Lung (tissue), 11 donors: ENCODE measurements at regions not wholly inside any gene's neighbourhood (a gene's known extent, or its start where the extent isn't known, plus 50 kb on each side); places are given as distances from the start of the nearest gene placed in this dataset.

Source experiments
- ATAC-seq: fragments of 200-7000 bp; cut with Tn5 transposase; one replicate; pipeline ENCODE4 v1.9.1; 2020; ENCODE audit warnings: moderate number of reproducible peaks; ENCODE audit not compliant: insufficient read depth, low FRiP score
- DNase-seq, 3 donors: peaks; one replicate each; pipeline ENCODE4 v3.0.0-alpha.2; 2013 to 2017
- H3K27ac ChIP-seq, 2 donors: one replicate each; pipeline ENCODE4 v1.5.1; 2013; ENCODE audit warnings: mild to moderate bottlenecking in 2 of 2, moderate library complexity in 2 of 2, control low read depth in 1 of 2, inconsistent platforms in 1 of 2, low read depth in 1 of 2, low read length in 1 of 2
- H3K27me3 ChIP-seq, 3 donors: one replicate each; pipeline ENCODE4 v1.5.1; 2013; ENCODE audit warnings: low read length in 2 of 3; ENCODE audit not compliant: control insufficient read depth in 3 of 3, insufficient read depth in 3 of 3
- H3K36me3 ChIP-seq, 4 donors: one replicate each; pipeline ENCODE4 v1.5.1; 2013; ENCODE audit warnings: low read length in 4 of 4, mild to moderate bottlenecking in 1 of 4, moderate library complexity in 1 of 4; ENCODE audit not compliant: control insufficient read depth in 4 of 4, insufficient read depth in 4 of 4
- H3K4me1 ChIP-seq, 5 donors: one replicate each; pipeline ENCODE4 v1.5.1; 2013; ENCODE audit warnings: low read length in 5 of 5, mild to moderate bottlenecking in 2 of 5, moderate library complexity in 1 of 5; ENCODE audit not compliant: control insufficient read depth in 5 of 5, insufficient read depth in 5 of 5
- H3K4me3 ChIP-seq: one replicate; pipeline ENCODE4 v1.5.1; 2013; ENCODE audit warnings: mild to moderate bottlenecking, control low read depth, moderate library complexity
- H3K9ac ChIP-seq, 2 donors: one replicate each; pipeline ENCODE4 v1.5.1; 2013; ENCODE audit warnings: low read length in 2 of 2, control low read depth in 1 of 2; ENCODE audit not compliant: insufficient read depth in 1 of 2
- H3K9me3 ChIP-seq, 4 donors: one replicate each; pipeline ENCODE4 v1.5.1; 2013; ENCODE audit warnings: low read length in 3 of 4, mild to moderate bottlenecking in 1 of 4, moderate library complexity in 1 of 4; ENCODE audit not compliant: control insufficient read depth in 4 of 4, insufficient read depth in 3 of 4
- CTCF ChIP-seq: IDR thresholded peaks from 2 replicates; pipeline ENCODE4 v1.5.1; 2012; ENCODE audit warnings: mild to moderate bottlenecking; ENCODE audit errors: control extremely low read depth, extremely low read depth
- WGBS, 2 donors: extraction: QIAGEN DNeasy Blood & Tissue Kit; methylation state at CpG; one replicate each; pipeline ENCODE4 v1.1.7; 2013; 5-methylcytosine and 5-hydroxymethylcytosine counted together
- donor health status: control.
- donor health status: control.
- donor health status: Bipolar disorder and iron deficiency.
- donor health status: healthy.
- donor health status: DM: yes; HTN: yes; CAD: no.

GRCh38 chr2:57080035-57080434 lies 896.2 kb downstream of the CCDC85A start:
- H3K4me1 ChIP-seq: no peaks in the 10 kb centered on the region
- no peak overlapping the region for H3K4me3 ChIP-seq
- no peaks in the 10 kb centered on the region for H3K27me3 ChIP-seq
- peaks cover 0 to 5% (median 0%) of the 10 kb centered on the region in 4 donors for H3K9me3 ChIP-seq
- no peaks in the 10 kb centered on the region for H3K36me3 ChIP-seq
- H3K9ac ChIP-seq: no peak overlapping the region
- DNase-seq (peak in 2 of 3 donors; percentile 4 to 8), ATAC-seq (no peak)
- TF ChIP-seq CTCF: no peak
- H3K27ac ChIP-seq: no peak overlapping the region

- Histone ChIP-seq H3K27ac (no peak overlapping the region), H3K9me3 (peaks cover 0 to 5% (median 0%) of the 10 kb centered on the region in 4 donors), H3K4me1 (no peaks in the 10 kb centered on the region), H3K4me3 (no peak overlapping the region), H3K9ac (no peak overlapping the region), H3K36me3 (no peaks in the 10 kb centered on the region), H3K27me3 (no peaks in the 10 kb centered on the region)
- no peak for DNase-seq
- TF ChIP-seq CTCF: no peak
- ATAC-seq: no peak
- WGBS, 2 donors: 90 to 93% methylated on average over 20 to 21 of the region's 21 CpGs
These were observed 901.0 kb downstream of the CCDC85A start for GRCh38 chr2:57084697-57085281.

- H3K4me1 ChIP-seq: no peaks in the 10 kb centered on the region
- H3K27ac ChIP-seq: no peak overlapping the region
- peaks cover 0 to 3% (median 0%) of the 10 kb centered on the region in 4 donors for H3K9me3 ChIP-seq
- H3K4me3 ChIP-seq: no peak overlapping the region
- no peak overlapping the region for H3K9ac ChIP-seq
- TF ChIP-seq CTCF: no peak
- no peaks in the 10 kb centered on the region for H3K27me3 ChIP-seq
- DNase-seq: no peak
- no peaks in the 10 kb centered on the region for H3K36me3 ChIP-seq
- no peak for ATAC-seq
These were observed 909.2 kb downstream of the CCDC85A start for GRCh38 chr2:57093020-57093419.

GRCh38 chr2:57097855-57098254 lies 914.1 kb downstream of the CCDC85A start:
- no peaks in the 10 kb centered on the region for H3K27me3 ChIP-seq
- TF ChIP-seq CTCF: no peak
- ATAC-seq (no peak), DNase-seq (no peak)
- WGBS, 2 donors: 86 to 89% methylated on average over 1 of the region's 1 CpG
- no peak overlapping the region for H3K27ac ChIP-seq
- H3K4me3 ChIP-seq: no peak overlapping the region
- no peak overlapping the region for H3K9ac ChIP-seq
- H3K9me3 ChIP-seq: peaks cover 0 to 4% (median 0%) of the 10 kb centered on the region in 4 donors
- no peaks in the 10 kb centered on the region for H3K4me1 ChIP-seq
- H3K36me3 ChIP-seq: no peaks in the 10 kb centered on the region
